CD4-positive, alpha-beta T cell treated with Interleukin-4 for 1 hour (primary cell): ENCODE measurements at regions not wholly inside any gene's neighbourhood (a gene's known extent, or its start where the extent isn't known, plus 50 kb on each side); places are given as distances from the start of the nearest gene placed in this dataset.

ENCODE experiments used
- DNase-seq, 2 donors: peaks; one replicate each; pipeline ENCODE4 v3.0.0-alpha.2; 2020 to 2022

- DNase-seq = no peak
These were observed 330.2 kb downstream of the GLRX3 start for GRCh38 chr10:130466271-130466997.

DNA sequence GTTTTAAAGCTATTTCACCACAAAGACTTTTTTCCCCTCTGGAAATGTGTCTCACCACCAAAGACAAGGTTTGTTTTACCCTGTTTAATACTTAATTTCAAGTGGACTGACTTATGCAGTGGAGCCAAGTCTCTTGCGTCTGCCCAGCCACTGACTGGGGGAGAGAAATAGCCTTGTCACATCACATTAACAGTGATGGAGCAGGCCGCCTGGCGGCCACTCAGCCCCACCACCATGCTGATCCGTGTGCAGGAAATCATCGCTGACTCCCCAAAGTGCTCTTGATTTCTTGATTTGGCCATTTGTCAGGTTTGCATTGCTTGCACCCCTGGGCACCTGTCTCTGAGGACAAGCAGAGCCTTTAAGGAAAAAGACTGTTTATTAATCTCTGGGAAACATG, 334.1 kb downstream of the GLRX3 start:
- no peak for DNase-seq

- DNase-seq = no peak
These were observed 334.8 kb downstream of the GLRX3 start for GRCh38 chr10:130470973-130471372.

GRCh38 chr10:130471486-130471885, 335.3 kb downstream of the GLRX3 start:
- DNase-seq = no peak

GRCh38 chr10:130472236-130472635, 336.0 kb downstream of the GLRX3 start:
- DNase-seq = no peak

DNA sequence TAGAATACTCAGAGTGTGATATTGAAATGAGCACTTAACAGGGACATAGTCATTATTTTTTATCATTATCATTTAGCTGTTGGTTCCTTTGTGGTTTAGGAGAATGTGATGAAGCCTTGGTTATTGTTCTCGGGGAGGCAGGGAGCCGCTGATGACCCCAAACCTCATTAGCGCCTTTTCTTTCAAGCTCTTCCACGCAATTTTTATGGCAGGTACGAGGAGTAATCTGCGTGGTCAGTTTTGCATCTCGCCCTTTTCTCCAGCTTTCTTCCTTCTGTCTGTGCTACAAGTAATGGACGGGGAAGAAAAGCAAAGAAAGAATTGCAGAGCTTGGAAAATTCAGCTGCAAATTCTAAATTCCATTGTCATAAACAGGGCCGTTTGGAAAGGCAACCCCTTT, 338.4 kb downstream of the GLRX3 start:
- no peak for DNase-seq

DNA sequence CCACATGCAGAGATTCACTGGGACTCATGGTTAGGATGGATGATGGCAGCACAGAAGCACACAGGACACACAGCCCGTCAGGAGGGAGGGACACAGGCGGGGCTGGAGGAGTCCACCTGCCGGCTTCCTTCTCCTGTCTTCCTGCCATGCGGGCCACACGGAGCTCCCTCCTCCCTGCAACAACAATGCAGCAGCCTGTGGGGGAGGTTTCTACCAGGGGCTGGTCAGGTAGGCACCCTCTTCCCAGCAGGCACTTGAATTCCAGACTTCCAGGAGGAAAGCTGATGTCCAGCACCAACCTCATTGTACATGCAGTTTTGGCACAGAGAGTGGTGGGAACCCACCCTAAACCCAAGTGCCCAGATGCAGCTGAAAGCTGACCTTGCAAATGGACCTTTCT, 341.2 kb downstream of the GLRX3 start:
- DNase-seq = no peak

DNA sequence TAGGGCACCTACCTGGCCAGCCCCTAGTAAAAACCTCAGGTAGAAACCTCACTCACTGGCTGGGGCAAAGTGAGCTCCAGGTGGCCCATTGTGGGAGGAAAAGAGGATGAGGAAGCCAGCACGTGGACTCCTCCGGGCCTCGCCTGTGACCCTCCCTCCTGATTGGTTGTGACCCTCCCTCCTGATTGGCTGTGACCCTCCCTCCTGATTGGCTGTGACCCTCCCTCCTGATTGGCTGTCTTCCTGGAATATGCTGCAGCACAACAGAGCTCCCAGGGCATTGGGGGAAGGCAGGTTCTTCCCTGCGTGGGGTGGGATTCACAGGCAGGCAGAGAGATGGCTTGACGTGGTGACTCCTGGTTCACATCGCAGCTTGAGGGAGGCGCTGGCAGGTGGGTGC, 343.0 kb downstream of the GLRX3 start:
- no peak for DNase-seq

DNA sequence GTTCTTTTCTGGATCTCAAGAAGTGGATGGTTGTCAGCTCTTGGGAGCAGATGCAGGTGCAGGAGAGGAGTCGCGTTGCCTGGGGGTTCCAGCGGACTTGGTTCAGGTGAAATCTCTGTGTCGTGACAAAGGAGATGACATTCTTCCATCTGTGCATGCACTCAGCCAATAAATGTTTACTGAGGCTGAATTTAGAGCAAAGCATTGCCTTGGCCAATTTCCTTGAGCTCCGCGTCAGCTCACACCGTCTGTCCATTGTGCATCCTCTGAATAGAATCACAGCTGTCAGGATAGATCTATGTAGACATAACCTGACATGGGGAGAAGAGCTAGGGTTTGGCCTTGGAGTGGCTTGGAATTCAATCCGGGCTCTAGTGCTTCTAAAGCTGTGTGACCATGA, 343.7 kb downstream of the GLRX3 start:
- no peak for DNase-seq

DNA sequence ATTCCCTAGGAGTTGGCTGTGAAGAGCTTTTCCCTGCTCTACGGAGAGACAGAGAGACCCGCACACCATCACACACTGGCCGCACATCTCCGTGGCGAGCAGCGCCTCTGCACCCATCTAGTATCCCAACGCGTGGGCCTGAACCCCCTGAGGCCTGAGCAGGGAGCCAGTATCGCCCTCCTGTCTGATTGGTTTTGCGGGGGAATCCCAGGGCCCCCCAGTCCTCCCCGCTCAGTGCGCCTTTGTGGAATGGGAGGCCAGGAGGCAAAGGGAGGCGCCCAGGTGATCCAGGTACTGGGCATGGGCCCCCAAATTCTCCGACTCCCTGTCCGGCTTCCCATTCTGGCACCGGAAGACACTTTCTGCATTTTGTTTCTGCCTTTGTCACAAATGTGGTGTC, 344.3 kb downstream of the GLRX3 start:
- no peak for DNase-seq

DNA sequence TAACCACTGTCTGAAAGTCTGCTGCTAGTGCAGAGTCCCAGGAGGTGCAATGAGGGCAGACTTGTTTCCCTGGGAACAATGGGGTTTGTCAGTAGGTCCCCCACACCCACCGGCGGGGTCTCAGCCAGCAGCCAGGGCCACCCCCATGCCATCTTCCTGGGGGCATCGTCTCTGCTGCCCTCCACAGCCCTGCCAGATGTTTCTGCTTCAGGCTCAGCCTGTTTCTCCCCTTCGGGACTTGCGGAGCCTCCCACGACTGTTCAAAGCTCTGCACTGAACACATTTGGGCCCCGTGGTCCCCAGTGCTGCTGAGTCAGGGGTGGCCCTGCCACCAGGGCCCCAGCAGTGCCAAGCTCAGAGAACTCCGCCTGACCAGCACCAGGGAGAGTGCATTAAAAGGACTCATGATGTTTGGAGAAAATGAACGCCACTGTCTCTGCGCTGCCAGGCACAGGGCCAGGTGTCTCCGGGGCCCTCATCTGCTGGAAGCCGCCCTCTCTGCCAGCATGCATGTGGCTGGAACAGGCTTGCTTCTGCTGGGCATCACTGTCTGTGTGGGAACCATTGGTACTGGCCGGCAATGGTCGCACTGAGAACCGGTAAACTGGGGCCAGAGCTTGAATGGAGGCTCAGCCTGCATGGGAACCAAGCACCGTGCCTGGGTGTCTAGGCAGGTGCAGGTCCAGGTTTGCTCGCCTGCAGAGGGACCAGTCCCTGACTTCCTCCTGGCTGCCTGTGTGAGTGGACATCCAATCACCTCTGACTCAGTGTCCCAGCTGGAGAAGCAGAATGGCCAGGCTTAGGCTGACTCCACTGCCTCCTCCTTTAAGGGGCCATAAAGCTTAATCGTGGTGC, 345.1 kb downstream of the GLRX3 start:
- DNase-seq = no peak

DNA sequence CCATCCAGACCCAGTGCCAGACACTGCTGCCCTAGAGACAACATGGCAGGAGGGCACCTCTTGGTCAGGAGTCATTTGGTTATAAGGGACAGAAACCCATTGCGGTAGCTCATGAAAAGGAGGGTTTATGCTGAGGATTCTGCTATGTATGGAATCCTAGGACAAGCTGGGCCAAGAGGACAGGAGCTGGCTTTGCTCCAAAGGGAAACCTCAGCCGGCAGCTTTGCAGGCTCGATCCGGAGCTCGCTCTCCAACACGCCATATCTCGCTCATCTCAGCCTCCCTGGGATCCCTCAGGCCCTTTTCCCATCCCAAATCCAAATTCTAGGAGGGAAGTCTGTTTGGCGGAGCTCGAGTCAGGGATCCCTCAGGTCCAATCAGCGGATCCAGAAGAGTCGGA, 345.7 kb downstream of the GLRX3 start:
- no peak for DNase-seq

- no peak for DNase-seq
These were observed 347.7 kb downstream of the GLRX3 start for GRCh38 chr10:130483691-130484467.

DNA sequence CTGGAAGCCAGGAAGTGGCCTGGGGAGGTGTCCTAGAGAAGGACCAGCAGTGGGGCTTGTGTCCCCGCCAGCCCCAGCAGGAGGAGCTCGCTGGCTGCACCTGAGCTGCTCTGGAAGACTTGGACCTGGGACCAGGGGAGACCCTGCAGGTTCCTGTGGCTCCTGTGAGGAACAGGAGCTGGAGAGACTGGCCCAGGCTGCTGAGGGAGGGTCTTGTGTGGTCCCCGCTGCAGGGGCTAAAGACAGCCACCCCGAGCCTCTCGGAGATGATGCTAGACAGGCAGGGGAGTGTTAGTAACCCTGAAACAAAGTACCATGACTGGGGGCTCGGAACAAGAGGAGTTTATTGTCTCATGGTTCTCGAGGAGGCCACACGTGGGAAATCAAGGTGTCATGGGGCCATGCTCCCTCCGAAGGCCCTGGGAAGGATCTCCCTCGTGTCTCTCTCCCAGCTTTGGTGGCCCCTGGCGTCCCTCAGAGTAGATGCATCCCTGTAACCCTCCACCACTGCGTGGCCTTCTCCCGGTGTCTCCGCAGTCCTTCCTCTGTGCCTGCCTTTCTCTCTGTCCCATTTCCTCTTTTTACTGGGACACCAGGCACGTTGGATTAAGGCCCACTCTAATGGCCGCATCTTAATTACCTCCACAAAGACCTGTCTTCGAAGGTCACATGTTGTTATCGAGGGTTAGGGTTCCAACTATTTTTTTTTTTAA, 348.4 kb downstream of the GLRX3 start:
- DNase-seq = no peak

- no peak for DNase-seq
These were observed 349.2 kb downstream of the GLRX3 start for GRCh38 chr10:130485236-130485957.

DNA sequence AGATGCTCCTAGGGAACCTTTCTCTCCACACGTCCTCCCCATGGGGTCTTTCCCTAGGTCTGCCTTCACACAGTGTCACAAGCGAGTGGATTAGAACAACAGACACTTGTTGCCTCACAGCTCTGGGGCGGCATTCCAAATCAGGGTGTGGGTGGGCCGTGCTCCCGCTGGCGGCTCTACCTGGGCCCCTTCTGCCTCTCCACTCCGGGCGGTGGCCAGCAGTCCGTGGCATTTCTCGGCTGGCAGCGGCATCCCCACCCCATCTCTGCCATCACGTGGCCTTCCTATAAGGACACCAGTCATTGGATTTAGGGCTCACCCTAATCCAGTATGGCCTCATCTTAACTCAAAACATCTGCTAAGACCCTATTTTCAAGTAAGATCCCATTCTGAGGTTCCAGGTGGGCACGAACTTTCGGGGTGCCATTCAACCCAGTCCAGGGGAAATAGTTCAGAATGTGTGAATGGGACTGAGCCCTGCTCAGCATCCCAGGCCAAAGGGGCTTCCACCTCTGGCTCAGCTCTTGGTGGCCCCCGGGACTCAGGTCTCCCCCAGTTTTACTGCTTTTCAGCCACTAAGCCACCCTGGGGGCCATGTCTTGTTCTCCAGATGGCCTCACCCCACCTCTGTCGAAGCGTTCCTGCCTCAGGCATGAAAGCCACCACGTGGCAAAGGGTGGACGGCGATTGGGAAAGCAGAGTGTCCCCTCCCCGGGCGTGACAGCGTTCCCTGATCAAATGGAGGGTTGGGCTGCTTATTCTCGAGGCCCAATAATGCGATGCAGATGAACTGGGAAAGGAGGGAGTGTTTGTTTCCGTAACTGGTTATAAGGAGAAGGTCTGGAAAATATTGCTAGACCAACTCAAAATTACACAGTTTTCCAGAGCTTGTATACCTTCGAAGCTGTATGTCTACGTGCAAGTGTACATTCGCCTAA, 350.0 kb downstream of the GLRX3 start:
- DNase-seq = no peak

DNA sequence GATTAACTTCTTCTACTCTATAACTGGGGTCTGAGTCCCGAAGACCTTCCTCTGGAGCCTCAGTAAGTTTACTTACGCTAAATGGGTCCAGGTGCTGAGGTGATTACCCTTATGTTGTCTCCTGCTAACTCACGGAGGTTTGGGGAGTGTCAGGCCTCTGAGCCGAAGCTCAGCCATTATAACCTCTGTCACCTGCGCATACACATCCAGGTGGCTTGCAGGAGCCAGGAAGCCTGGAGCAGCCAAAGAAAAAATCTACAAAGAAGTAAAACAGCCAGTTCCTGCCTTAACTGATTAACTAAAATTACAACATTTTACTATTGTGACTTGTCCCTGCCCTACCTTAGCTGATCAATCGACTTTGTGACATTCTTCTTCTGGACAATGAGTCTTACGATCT, 350.7 kb downstream of the GLRX3 start:
- DNase-seq = no peak

DNA sequence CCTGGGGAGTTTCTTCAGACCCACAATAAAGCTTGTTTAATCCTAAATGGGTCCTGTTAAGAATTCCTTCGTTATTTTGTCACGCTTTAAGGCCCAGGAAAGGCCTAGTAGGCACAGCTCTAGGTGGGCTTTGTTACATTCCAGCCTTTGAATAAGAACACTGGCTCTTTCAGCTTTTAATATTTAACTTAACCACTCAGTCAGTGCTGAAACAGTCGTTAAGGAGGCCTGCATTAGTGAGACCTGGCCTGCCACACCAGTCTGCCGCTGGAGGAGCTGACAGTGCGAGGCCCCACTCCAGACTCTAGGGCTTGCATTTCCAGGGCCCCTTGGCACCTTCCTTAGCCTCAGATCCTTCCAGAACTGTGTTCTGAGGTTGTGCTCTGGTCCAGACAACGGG, 351.4 kb downstream of the GLRX3 start:
- DNase-seq = no peak

DNA sequence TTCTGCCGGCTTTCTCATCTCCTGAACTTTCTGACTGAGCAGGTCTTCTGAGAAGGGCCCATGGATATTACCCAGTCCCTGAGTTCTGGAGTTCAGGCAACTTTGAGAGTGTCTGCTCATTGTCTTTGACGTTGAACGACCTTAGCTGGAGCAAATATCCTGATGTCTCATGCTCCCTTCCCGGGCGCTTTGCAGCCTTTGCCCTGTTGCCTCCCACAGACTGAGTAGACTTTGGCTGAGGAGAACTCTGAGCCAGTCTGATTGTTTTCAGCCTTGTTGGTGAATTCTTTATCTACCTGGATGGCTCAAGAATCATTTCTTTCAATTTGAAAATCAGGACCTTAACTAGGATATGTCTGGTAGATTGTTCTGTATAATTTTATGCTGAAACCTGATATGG, 353.7 kb downstream of the GLRX3 start:
- DNase-seq = no peak

- no peak for DNase-seq
These were observed 355.0 kb downstream of the GLRX3 start for GRCh38 chr10:130491011-130491692.

GRCh38 chr10:130491693-130492050, 355.5 kb downstream of the GLRX3 start:
- no peak for DNase-seq
